ENCODE measurements at regions not wholly inside any gene's neighbourhood (a gene's known extent, or its start where the extent isn't known, plus 50 kb on each side); places are given as distances from the start of the nearest gene placed in this dataset.

DNA sequence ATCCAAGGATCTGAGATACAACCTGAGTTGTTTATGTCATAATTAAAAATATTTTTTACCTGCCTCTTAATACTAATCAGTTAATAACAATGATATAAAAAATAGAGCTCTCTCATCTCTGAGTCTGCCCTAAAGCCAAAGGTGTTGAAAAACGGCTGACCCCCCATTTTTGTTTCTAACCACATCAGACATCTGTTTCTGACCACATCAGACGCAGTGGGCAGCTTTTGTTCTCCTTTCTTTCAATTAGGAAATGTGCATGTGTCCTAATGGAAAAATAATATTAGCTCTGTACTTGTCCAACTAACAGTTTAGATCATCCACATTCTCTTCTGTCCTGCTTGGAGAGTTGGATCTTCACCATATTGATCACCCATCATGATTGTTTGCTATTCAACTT is 144.6 kb downstream of the SHOX2 start:
- TF ChIP-seq, protein P1, sequence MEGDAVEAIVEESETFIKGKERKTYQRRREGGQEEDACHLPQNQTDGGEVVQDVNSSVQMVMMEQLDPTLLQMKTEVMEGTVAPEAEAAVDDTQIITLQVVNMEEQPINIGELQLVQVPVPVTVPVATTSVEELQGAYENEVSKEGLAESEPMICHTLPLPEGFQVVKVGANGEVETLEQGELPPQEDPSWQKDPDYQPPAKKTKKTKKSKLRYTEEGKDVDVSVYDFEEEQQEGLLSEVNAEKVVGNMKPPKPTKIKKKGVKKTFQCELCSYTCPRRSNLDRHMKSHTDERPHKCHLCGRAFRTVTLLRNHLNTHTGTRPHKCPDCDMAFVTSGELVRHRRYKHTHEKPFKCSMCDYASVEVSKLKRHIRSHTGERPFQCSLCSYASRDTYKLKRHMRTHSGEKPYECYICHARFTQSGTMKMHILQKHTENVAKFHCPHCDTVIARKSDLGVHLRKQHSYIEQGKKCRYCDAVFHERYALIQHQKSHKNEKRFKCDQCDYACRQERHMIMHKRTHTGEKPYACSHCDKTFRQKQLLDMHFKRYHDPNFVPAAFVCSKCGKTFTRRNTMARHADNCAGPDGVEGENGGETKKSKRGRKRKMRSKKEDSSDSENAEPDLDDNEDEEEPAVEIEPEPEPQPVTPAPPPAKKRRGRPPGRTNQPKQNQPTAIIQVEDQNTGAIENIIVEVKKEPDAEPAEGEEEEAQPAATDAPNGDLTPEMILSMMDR (IDR thresholded peaks at IDR 0.05), result no peak
- no peak for TF ChIP-seq POLR2A (IDR thresholded peaks at IDR 0.05)
